IMR-90 (cell line): ENCODE measurements at regions not wholly inside any gene's neighbourhood (a gene's known extent, or its start where the extent isn't known, plus 50 kb on each side); places are given as distances from the start of the nearest gene placed in this dataset.

ENCODE experiments used
- ATAC-seq: fragments of 200-7000 bp; cut with Tn5 transposase; 2 replicates; pipeline ENCODE4 v1.9.1; 2020; ENCODE audit warnings: low read depth, mild to moderate bottlenecking, moderate library complexity
- BruUV-seq: library from RNA; stranded (reverse); fragments of 400-500 nt; replicated peaks from 2 replicates; lab custom pipeline; 2021; lab: Mats Ljungman, UMichigan
- CTCF ChIA-PET: fragments of 300-600 bp; formaldehyde crosslinking; extraction: SDS; loops from one replicate; lab custom pipeline; 2021; ENCODE audit warnings: antibody characterized with exemption; lab: Yijun Ruan, JAX
- POLR2A ChIA-PET: fragments of 300-600 bp; sonication (Branson Sonifier 250); formaldehyde crosslinking; loops from one replicate; lab custom pipeline; 2022; ENCODE audit warnings: antibody characterized with exemption; ENCODE audit not compliant: unreplicated experiment; lab: Charles Lee
- DNase-seq: peaks from one replicate; pipeline ENCODE4 v3.0.0; 2013
- H2AFZ ChIP-seq: replicated peaks from 2 replicates; pipeline ENCODE3; 2013; ENCODE audit warnings: low read length, mild to moderate bottlenecking; ENCODE audit not compliant: poor library complexity
- H2AK5ac ChIP-seq: 2 replicates; pipeline ENCODE4 v1.6.1; 2013; ENCODE audit warnings: low read depth, low read length, inconsistent platforms
- H2AK9ac ChIP-seq: replicated peaks from 2 replicates; pipeline ENCODE3; 2013; ENCODE audit warnings: mild to moderate bottlenecking, low read depth, low read length, moderate library complexity; ENCODE audit not compliant: poor library complexity
- H2BK120ac ChIP-seq: 2 replicates; pipeline ENCODE4 v1.6.1; 2013; ENCODE audit warnings: low read depth, low read length, inconsistent platforms
- H2BK15ac ChIP-seq: 3 replicates; pipeline ENCODE4 v1.6.1; 2013; ENCODE audit warnings: low read depth, low read length, inconsistent platforms
- H2BK20ac ChIP-seq: 2 replicates; pipeline ENCODE4 v1.6.1; 2013; ENCODE audit warnings: low read depth, mild to moderate bottlenecking, inconsistent platforms, low read length, moderate library complexity
- H2BK5ac ChIP-seq: 2 replicates; pipeline ENCODE4 v1.6.1; 2013; ENCODE audit warnings: mild to moderate bottlenecking, low read depth, low read length, inconsistent platforms; ENCODE audit not compliant: poor library complexity, severe bottlenecking
- H3K14ac ChIP-seq: replicated peaks from 2 replicates; pipeline ENCODE4 v1.6.1; 2013; ENCODE audit warnings: low read depth, low read length, inconsistent platforms
- H3K18ac ChIP-seq: 2 replicates; pipeline ENCODE4 v1.6.1; 2013; ENCODE audit warnings: low read depth, low read length, control low read depth
- H3K23ac ChIP-seq: 2 replicates; pipeline ENCODE4 v1.6.1; 2013; ENCODE audit warnings: low read depth, low read length, inconsistent platforms
- H3K27ac ChIP-seq: 2 replicates; pipeline ENCODE4 v1.5.1; 2013; ENCODE audit warnings: mild to moderate bottlenecking, control low read depth, low read length; ENCODE audit not compliant: insufficient read depth
- H3K27me3 ChIP-seq: 2 replicates; pipeline ENCODE4 v1.6.1; 2013; ENCODE audit warnings: low read length; ENCODE audit not compliant: control insufficient read depth, insufficient read depth
- H3K36me3 ChIP-seq: 2 replicates; pipeline ENCODE4 v1.6.1; 2013; ENCODE audit warnings: low read length, mixed read lengths; ENCODE audit not compliant: control insufficient read depth, insufficient read depth
- H3K4ac ChIP-seq: 2 replicates; pipeline ENCODE4 v1.6.1; 2013; ENCODE audit warnings: low read depth, low read length, inconsistent platforms
- H3K4me1 ChIP-seq: 2 replicates; pipeline ENCODE4 v1.6.1; 2013; ENCODE audit warnings: low read length, mixed read lengths; ENCODE audit not compliant: control insufficient read depth, insufficient read depth
- H3K4me2 ChIP-seq: 2 replicates; pipeline ENCODE4 v1.6.1; 2013; ENCODE audit warnings: low read depth, mild to moderate bottlenecking, control low read depth, low read length, moderate library complexity
- H3K4me3 ChIP-seq: 2 replicates; pipeline ENCODE4 v1.5.1; 2013; ENCODE audit warnings: low read depth, mild to moderate bottlenecking, control low read depth, low read length, moderate library complexity; ENCODE audit not compliant: insufficient read depth
- H3K56ac ChIP-seq: 2 replicates; pipeline ENCODE4 v1.6.1; 2013; ENCODE audit warnings: low read length, inconsistent platforms; ENCODE audit not compliant: insufficient read depth; ENCODE audit errors: extremely low read depth
- H3K79me1 ChIP-seq, 2 experiments: 2 replicates each; pipeline ENCODE4 v1.6.1; 2013; ENCODE audit warnings: low read length in 2 of 2, inconsistent platforms in 1 of 2, low read depth in 1 of 2
- H3K9ac ChIP-seq: 2 replicates; pipeline ENCODE4 v1.6.1; 2013; ENCODE audit warnings: low read depth, low read length, control low read depth
- H3K9me1 ChIP-seq: 2 replicates; pipeline ENCODE4 v1.6.1; 2013; ENCODE audit warnings: low read length, inconsistent platforms; ENCODE audit not compliant: insufficient read depth
- H3K9me3 ChIP-seq: 2 replicates; pipeline ENCODE4 v1.6.1; 2013; ENCODE audit warnings: low read length; ENCODE audit not compliant: control insufficient read depth, insufficient read depth
- H4K20me1 ChIP-seq: 2 replicates; pipeline ENCODE4 v1.6.1; 2013; ENCODE audit warnings: low read length, inconsistent platforms; ENCODE audit not compliant: insufficient read depth
- H4K5ac ChIP-seq: 2 replicates; pipeline ENCODE4 v1.6.1; 2013; ENCODE audit warnings: mild to moderate bottlenecking, low read depth, low read length, control low read depth
- H4K8ac ChIP-seq, 2 experiments: 2 replicates each; pipeline ENCODE4 v1.6.1; 2013; ENCODE audit warnings: low read depth in 2 of 2, low read length in 2 of 2, control low read depth in 1 of 2, inconsistent platforms in 1 of 2
- H4K91ac ChIP-seq: 2 replicates; pipeline ENCODE4 v1.6.1; 2013; ENCODE audit warnings: low read depth, low read length, inconsistent platforms; ENCODE audit not compliant: insufficient read depth
- BHLHE40 ChIP-seq: fragments of 150-350 bp; IDR thresholded peaks from 2 replicates; pipeline ENCODE4 v1.6.1; 2016; ENCODE audit warnings: mild to moderate bottlenecking, low read depth, low read length
- FOS ChIP-seq: fragments of 150-350 bp; IDR thresholded peaks from 2 replicates; pipeline ENCODE4 v1.6.1; 2016; ENCODE audit warnings: low read depth, low read length
- MAZ ChIP-seq: IDR thresholded peaks from 2 replicates; pipeline ENCODE4 v1.6.1; 2012; ENCODE audit warnings: low read depth, mild to moderate bottlenecking, low read length, improper control_type of control experiment, moderate library complexity, borderline replicate concordance
- SMC3 ChIP-seq: fragments of 150-350 bp; IDR thresholded peaks from 2 replicates; pipeline ENCODE4 v1.6.1; 2016; ENCODE audit warnings: low read depth, mild to moderate bottlenecking, antibody characterized with exemption, low read length, moderate library complexity
- WGBS, 2 experiments: methylation state at CpG; one replicate each; pipeline versions ENCODE4 v1.1.5 to v1.1.7; 2013; ENCODE audit warnings: missing lambda C conversion rate in 2 of 2; ENCODE audit not compliant: insufficient read length in 1 of 2; ENCODE audit errors: extremely low coverage in 2 of 2; 5-methylcytosine and 5-hydroxymethylcytosine counted together
- dilution Hi-C: fragments of 300-500 bp; cut with HindIII; formaldehyde crosslinking; loops from one replicate; pipeline ENCODE4 v1.14.3; 2018; ENCODE audit warnings: low sequenced_read_pairs; ENCODE audit not compliant: unreplicated experiment
- in situ Hi-C: fragments of 300-500 bp; cut with MboI; formaldehyde crosslinking; loops from 3 replicates; pipeline ENCODE4 v1.14.3; 2019; ENCODE audit warnings: low sequenced_read_pairs, inconsistent platforms, mixed read lengths
- intact Hi-C: fragments of 100-400 bp; cut with micrococcal nuclease; formaldehyde crosslinking; loops from 2 replicates; pipeline ENCODE4 v1.10.0; 2022
- TF ChIP-seq, protein P1 (sequence below): fragments of 150-350 bp; IDR thresholded peaks from 2 replicates; pipeline ENCODE4 v1.6.1; 2017; ENCODE audit warnings: mild to moderate bottlenecking, antibody characterized with exemption, low read length, low read depth

DNA sequence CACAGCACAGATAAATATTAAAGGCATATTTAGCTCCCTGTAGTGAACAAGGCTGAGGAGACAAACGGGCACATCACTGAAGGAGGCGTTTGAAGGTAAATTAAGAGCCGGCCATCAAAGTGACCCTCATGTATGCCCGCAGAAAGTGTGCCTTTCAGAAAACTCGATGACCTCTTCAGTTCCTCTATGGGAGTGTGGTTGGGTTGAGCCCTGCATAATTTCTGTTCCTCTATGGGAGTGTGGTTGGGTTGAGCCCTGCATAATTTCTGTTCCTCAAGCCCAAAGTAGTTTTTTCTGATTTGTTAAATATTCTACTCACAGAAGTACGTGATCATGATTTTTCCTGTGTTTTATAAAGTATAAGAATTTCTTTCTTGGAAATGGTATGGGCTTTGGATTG is 568.5 kb downstream of the TSN start:
- no peaks in the 10 kb centered on the region for H3K4me1 ChIP-seq
- H3K27ac ChIP-seq = no peak overlapping the region
- intact Hi-C loops = no loop called here
- TF ChIP-seq BHLHE40 = no peak
- TF ChIP-seq, protein P1, sequence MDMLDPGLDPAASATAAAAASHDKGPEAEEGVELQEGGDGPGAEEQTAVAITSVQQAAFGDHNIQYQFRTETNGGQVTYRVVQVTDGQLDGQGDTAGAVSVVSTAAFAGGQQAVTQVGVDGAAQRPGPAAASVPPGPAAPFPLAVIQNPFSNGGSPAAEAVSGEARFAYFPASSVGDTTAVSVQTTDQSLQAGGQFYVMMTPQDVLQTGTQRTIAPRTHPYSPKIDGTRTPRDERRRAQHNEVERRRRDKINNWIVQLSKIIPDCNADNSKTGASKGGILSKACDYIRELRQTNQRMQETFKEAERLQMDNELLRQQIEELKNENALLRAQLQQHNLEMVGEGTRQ = no peak
- TF ChIP-seq FOS = no peak
- TF ChIP-seq MAZ = no peak
- no peak for TF ChIP-seq SMC3
- WGBS, 2 experiments = 60% methylated on average over 1 of the region's 6 CpGs; no CpG with 5 or more reads in 1 of the 2 experiments
- BruUV-seq = no TSS peak
- H2AK5ac ChIP-seq = no peak overlapping the region
- no peak overlapping the region for H2BK15ac ChIP-seq
- ChIA-PET CTCF (no interaction called here), POLR2A (no interaction called here)
- no peaks in the 10 kb centered on the region for H3K36me3 ChIP-seq
- H4K5ac ChIP-seq = no peak overlapping the region
- no peak overlapping the region for H3K18ac ChIP-seq
- peaks cover 2% of the 10 kb centered on the region; the same call in 1 of the 2 replicates for H3K9me3 ChIP-seq
- in situ Hi-C loops = no loop called here
- no peak overlapping the region for H3K4me3 ChIP-seq
- H4K8ac ChIP-seq = no peak overlapping the region
- no peak overlapping the region for H3K56ac ChIP-seq
- H3K27me3 ChIP-seq = no peaks in the 10 kb centered on the region
- H2BK120ac ChIP-seq = no peak overlapping the region
- H2AFZ ChIP-seq = no peak overlapping the region
- no peak overlapping the region for H3K4ac ChIP-seq
- H2BK20ac ChIP-seq = no peak overlapping the region
- no peak overlapping the region for H2AK9ac ChIP-seq
- H3K4me2 ChIP-seq = no peak overlapping the region
- ATAC-seq (no peak), DNase-seq (no peak)
- no peak overlapping the region for H3K14ac ChIP-seq
- H4K20me1 ChIP-seq = no peaks in the 10 kb centered on the region
- no peaks in the 10 kb centered on the region for H3K9me1 ChIP-seq
- H3K9ac ChIP-seq = no peak overlapping the region
- no peak overlapping the region for H4K91ac ChIP-seq
- no peaks in the 10 kb centered on the region for H3K79me1 ChIP-seq
- dilution Hi-C loops = no loop called here
- H2BK5ac ChIP-seq = no peak overlapping the region
- no peak overlapping the region for H3K23ac ChIP-seq
